ENCODE measurements at regions not wholly inside any gene's neighbourhood (a gene's known extent, or its start where the extent isn't known, plus 50 kb on each side); places are given as distances from the start of the nearest gene placed in this dataset.

- Histone ChIP-seq H3K4me1 (ENCODE audit: insufficient read depth, low read length, poor library complexity, severe bottlenecking) (peaks cover 5% of the 10 kb centered on the region), H3K4me2 (ENCODE audit: low read length) (no peak overlapping the region; the same call in 1 of the 2 replicates), H3K27ac (ENCODE audit: low read depth, low read length, poor library complexity, severe bottlenecking) (no peak overlapping the region), H3K79me2 (ENCODE audit: insufficient read depth, low read depth, low read length) (no peaks in the 10 kb centered on the region), H3K9me3 (ENCODE audit: low read length) (no peaks in the 10 kb centered on the region), H3K9me2 (ENCODE audit: insufficient read depth, low read length) (no peaks in the 10 kb centered on the region), H3K4me3 (ENCODE audit: low read depth, low read length, poor library complexity, severe bottlenecking) (no peak overlapping the region), H3K36me3 (ENCODE audit: insufficient read depth, low read length) (no peaks in the 10 kb centered on the region), H2AFZ (ENCODE audit: low read length) (no peak overlapping the region), H4K20me1 (ENCODE audit: insufficient read depth, low read length) (no peaks in the 10 kb centered on the region)
- no peak for TF ChIP-seq CTCF (conservative IDR thresholded peaks at IDR 0.05; ENCODE audit: low read length)
- no peak for TF ChIP-seq EZH2phosphoT487 (IDR thresholded peaks at IDR 0.05; ENCODE audit: borderline replicate concordance, low read depth, low read length)
- intact Hi-C loops (cut with micrococcal nuclease; ENCODE audit: unreplicated experiment) = no loop called here
- DNase-seq (ENCODE audit: low spot score) = no peak
- CTCF ChIA-PET (ENCODE audit: unreplicated experiment) = no interaction called here
- no TSS peak for BruUV-seq (replicated peaks)
- POLR2A ChIA-PET = interaction anchor here (0.6 to 1.4 kb wide), 5 partner anchors 9 to 245 kb away, joined by 3 to 4 read pairs (median 3); no protein-coding TSS in a partner anchor
These were observed 178.6 kb downstream of the RBM26 start for GRCh38 chr13:79227418-79227817.

GRCh38 chr13:79226938-79227337, 179.1 kb downstream of the RBM26 start:
- CTCF ChIA-PET (ENCODE audit: unreplicated experiment) = no interaction called here
- TF ChIP-seq EZH2phosphoT487 (IDR thresholded peaks at IDR 0.05; ENCODE audit: borderline replicate concordance, low read depth, low read length) = no peak
- TF ChIP-seq CTCF (conservative IDR thresholded peaks at IDR 0.05; ENCODE audit: low read length) = no peak
- Histone ChIP-seq H3K9me2 (ENCODE audit: insufficient read depth, low read length) (no peaks in the 10 kb centered on the region), H3K9me3 (ENCODE audit: low read length) (no peaks in the 10 kb centered on the region), H2AFZ (ENCODE audit: low read length) (no peak overlapping the region), H3K4me1 (ENCODE audit: insufficient read depth, low read length, poor library complexity, severe bottlenecking) (peaks cover 5% of the 10 kb centered on the region), H3K4me2 (ENCODE audit: low read length) (no peak overlapping the region), H3K27ac (ENCODE audit: low read depth, low read length, poor library complexity, severe bottlenecking) (no peak overlapping the region), H3K79me2 (ENCODE audit: insufficient read depth, low read depth, low read length) (no peaks in the 10 kb centered on the region), H4K20me1 (ENCODE audit: insufficient read depth, low read length) (no peaks in the 10 kb centered on the region), H3K4me3 (ENCODE audit: low read depth, low read length, poor library complexity, severe bottlenecking) (no peak overlapping the region), H3K36me3 (ENCODE audit: insufficient read depth, low read length) (no peaks in the 10 kb centered on the region)
- no TSS peak for BruUV-seq (replicated peaks)
- POLR2A ChIA-PET = interaction anchor here (0.6 to 1.4 kb wide), 5 partner anchors 9 to 245 kb away, joined by 3 to 4 read pairs (median 3); no protein-coding TSS in a partner anchor
- intact Hi-C loops (cut with micrococcal nuclease; ENCODE audit: unreplicated experiment) = no loop called here
- no peak for DNase-seq (ENCODE audit: low spot score)

- POLR2A ChIA-PET = no interaction called here
- TF ChIP-seq CTCF (conservative IDR thresholded peaks at IDR 0.05; ENCODE audit: low read length) = no peak
- no peak for TF ChIP-seq EZH2phosphoT487 (IDR thresholded peaks at IDR 0.05; ENCODE audit: borderline replicate concordance, low read depth, low read length)
These were observed 179.8 kb downstream of the RBM26 start for GRCh38 chr13:79226250-79226649.

More at GRCh38 chr13:79226250-79226649, 179.8 kb downstream of the RBM26 start:
- CTCF ChIA-PET (ENCODE audit: unreplicated experiment) = no interaction called here
- Histone ChIP-seq H3K27ac (ENCODE audit: low read depth, low read length, poor library complexity, severe bottlenecking) (no peak overlapping the region), H3K9me3 (ENCODE audit: low read length) (no peaks in the 10 kb centered on the region), H2AFZ (ENCODE audit: low read length) (no peak overlapping the region), H3K4me3 (ENCODE audit: low read depth, low read length, poor library complexity, severe bottlenecking) (no peak overlapping the region), H3K4me1 (ENCODE audit: insufficient read depth, low read length, poor library complexity, severe bottlenecking) (peaks cover 5% of the 10 kb centered on the region), H4K20me1 (ENCODE audit: insufficient read depth, low read length) (no peaks in the 10 kb centered on the region), H3K36me3 (ENCODE audit: insufficient read depth, low read length) (no peaks in the 10 kb centered on the region), H3K9me2 (ENCODE audit: insufficient read depth, low read length) (no peaks in the 10 kb centered on the region), H3K4me2 (ENCODE audit: low read length) (no peak overlapping the region), H3K79me2 (ENCODE audit: insufficient read depth, low read depth, low read length) (no peaks in the 10 kb centered on the region)
- DNase-seq (ENCODE audit: low spot score) = no peak
- no TSS peak for BruUV-seq (replicated peaks)
- intact Hi-C loops (cut with micrococcal nuclease; ENCODE audit: unreplicated experiment) = no loop called here

All from OCI-LY7 (cell line).